Raji (cell line): ENCODE measurements at regions not wholly inside any gene's neighbourhood (a gene's known extent, or its start where the extent isn't known, plus 50 kb on each side); places are given as distances from the start of the nearest gene placed in this dataset.

ENCODE experiments used
- POLR2A ChIP-seq: IDR thresholded peaks from 2 replicates; pipeline ENCODE4 v1.6.1; 2011; ENCODE audit warnings: low read depth, low read length, control low read depth; ENCODE audit not compliant: insufficient read depth

GRCh38 chr13:87736849-87737385 is 65.7 kb downstream of the SLITRK5 start:
- TF ChIP-seq POLR2A, result no peak

- TF ChIP-seq POLR2A, result no peak
These were observed 82.9 kb downstream of the SLITRK5 start for GRCh38 chr13:87754097-87754496.

DNA sequence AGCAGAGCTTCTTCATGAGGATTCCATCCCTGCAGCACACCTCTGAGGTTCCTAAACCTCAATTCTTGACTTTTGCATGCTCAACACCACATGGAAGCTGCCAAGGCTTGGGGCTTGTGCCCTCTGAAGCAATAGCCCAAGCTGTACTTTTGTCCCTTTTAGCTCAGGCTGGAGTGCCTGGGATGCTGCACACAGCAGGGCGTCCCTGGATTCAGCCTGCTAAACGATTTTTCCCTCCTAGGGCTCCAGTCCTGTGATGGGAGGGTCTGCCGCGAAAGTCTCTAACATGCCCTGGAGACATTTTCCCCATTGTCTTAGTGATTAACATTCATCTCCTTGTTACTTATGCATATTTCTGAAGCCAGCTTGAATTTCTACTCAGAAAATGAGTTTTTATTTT is 98.3 kb downstream of the SLITRK5 start:
- no peak for TF ChIP-seq POLR2A

GRCh38 chr13:87777387-87777786 is 106.2 kb downstream of the SLITRK5 start:
- no peak for TF ChIP-seq POLR2A

- no peak for TF ChIP-seq POLR2A
These were observed 107.0 kb downstream of the SLITRK5 start for GRCh38 chr13:87778128-87778527.

- TF ChIP-seq POLR2A, result no peak
These were observed 108.3 kb downstream of the SLITRK5 start for GRCh38 chr13:87779426-87779825.

DNA sequence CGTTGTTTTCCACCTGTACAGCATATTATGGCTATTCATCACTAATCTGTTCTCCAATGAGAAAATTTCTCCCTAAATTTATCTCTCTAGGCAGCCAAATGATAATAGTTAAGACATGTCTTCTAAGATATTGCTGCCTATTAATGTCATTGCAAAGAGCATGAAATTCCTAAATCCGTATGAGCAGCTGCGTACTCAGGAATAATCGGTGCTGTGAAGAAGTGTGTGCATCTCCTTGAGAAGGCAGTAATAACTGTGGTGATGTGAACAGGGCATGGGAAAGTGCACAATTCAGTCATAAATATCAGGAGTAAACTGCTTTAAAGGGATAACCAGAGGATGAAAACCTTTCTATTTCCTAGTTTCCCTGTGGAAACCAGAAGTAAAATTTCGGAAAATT is 112.2 kb downstream of the SLITRK5 start:
- no peak for TF ChIP-seq POLR2A

DNA sequence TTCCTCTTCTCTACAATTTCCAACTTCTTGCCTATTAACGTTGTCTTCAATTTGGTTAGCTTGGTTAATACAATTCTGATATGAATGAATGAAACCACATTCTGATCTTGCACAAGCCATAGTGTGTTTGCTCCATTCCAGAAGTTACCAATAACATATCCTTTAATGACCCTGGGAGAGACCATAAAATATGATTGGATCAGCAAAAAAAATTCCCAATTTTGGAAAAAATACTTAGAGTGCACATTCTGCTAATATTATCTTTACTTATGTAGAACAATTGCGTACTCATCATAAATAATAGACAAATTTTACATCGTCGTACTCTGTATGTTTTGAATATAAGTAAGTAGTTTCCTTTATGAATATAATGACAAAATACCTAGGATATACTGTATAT is 117.2 kb downstream of the SLITRK5 start:
- no peak for TF ChIP-seq POLR2A

GRCh38 chr13:87792878-87793277 is 121.7 kb downstream of the SLITRK5 start:
- TF ChIP-seq POLR2A, result no peak

DNA sequence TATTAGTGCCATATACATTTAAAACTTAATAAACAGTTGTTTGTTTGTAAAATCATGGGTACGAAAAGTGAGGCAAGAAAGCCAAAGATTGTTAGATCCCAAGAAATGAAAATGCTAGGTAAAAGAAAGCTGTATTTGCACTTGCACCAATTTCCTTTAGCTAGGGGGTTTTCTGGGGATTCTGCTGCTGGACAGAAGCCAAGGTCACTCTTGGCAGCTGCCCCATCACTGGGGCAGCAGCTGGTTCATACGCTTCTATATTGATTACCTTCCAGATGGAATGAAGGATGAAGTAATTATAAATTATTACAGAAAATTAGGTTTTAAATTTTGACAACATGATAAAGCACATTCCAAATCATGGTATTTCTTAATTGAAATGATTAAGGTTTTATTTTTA is 127.4 kb downstream of the SLITRK5 start:
- no peak for TF ChIP-seq POLR2A

GRCh38 chr13:87810391-87810801 is 139.2 kb downstream of the SLITRK5 start:
- no peak for TF ChIP-seq POLR2A

- no peak for TF ChIP-seq POLR2A
These were observed 139.8 kb downstream of the SLITRK5 start for GRCh38 chr13:87810920-87811344.

GRCh38 chr13:87814403-87814802 is 143.2 kb downstream of the SLITRK5 start:
- no peak for TF ChIP-seq POLR2A

- no peak for TF ChIP-seq POLR2A
These were observed 149.1 kb downstream of the SLITRK5 start for GRCh38 chr13:87820241-87820640.

GRCh38 chr13:87821512-87821911 is 150.3 kb downstream of the SLITRK5 start:
- TF ChIP-seq POLR2A, result no peak

- no peak for TF ChIP-seq POLR2A
These were observed 156.3 kb downstream of the SLITRK5 start for GRCh38 chr13:87827479-87827878.

DNA sequence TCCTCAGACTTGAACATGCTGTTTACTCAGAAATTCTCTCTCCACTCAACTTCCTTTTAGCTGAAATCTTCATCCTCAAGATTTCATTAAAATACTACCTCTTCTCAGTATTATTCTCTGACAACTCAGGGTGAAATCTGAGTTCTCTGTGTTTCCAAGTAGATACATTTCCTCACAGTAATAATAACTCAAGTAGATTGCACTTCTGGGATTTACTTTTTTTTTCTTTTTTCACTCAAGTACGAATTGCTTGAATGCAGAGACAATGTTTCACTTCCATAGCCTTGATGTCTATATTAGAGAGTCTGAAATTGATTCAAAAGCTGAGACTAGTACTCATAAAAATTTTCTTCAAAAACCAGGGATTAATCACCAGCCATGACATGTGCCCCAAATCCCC is 166.4 kb downstream of the SLITRK5 start:
- no peak for TF ChIP-seq POLR2A
